ENCODE measurements at regions not wholly inside any gene's neighbourhood (a gene's known extent, or its start where the extent isn't known, plus 50 kb on each side); places are given as distances from the start of the nearest gene placed in this dataset.

GRCh38 chr4:175443547-175443946, 368.5 kb downstream of the GPM6A start (continued):
- no peak for TF ChIP-seq HDAC2 (IDR thresholded peaks at IDR 0.05; ENCODE audit: borderline replicate concordance in 1 of 2, low read depth in 2 of 2, low read length in 2 of 2)
- no peak for TF ChIP-seq SIN3A (conservative IDR thresholded peaks at IDR 0.05 in 1 of 2, IDR thresholded peaks at IDR 0.05 in 1 of 2; ENCODE audit: low read depth in 1 of 2, low read length in 2 of 2)
- no peak for TF ChIP-seq FOSL1 (IDR thresholded peaks at IDR 0.05; ENCODE audit: insufficient read depth, low read depth, low read length)

All from H1 (cell line).